HEK293 (cell line): ENCODE measurements at regions not wholly inside any gene's neighbourhood (a gene's known extent, or its start where the extent isn't known, plus 50 kb on each side); places are given as distances from the start of the nearest gene placed in this dataset.
A peak's percentile ranks its signal among the peaks of the same experiment; 100 is the strongest.

Source experiments
- AEBP2 ChIP-seq: fragments of 450-650 bp; formaldehyde crosslinking; IDR thresholded peaks from 2 replicates; pipeline ENCODE4 v1.5.1; 2016; ENCODE audit warnings: missing biosample characterization, missing genetic modification characterization, borderline replicate concordance
- GLIS2 ChIP-seq: fragments of 450-650 bp; formaldehyde crosslinking; IDR thresholded peaks from 2 replicates; pipeline ENCODE4 v1.5.1; 2016; ENCODE audit warnings: missing biosample characterization, missing genetic modification characterization
- HIC1 ChIP-seq: fragments of 450-650 bp; formaldehyde crosslinking; IDR thresholded peaks from 2 replicates; pipeline ENCODE4 v1.5.1; 2016; ENCODE audit warnings: missing biosample characterization, missing genetic modification characterization
- HOXC10 ChIP-seq: sonication (generic); formaldehyde crosslinking; IDR thresholded peaks from 2 replicates; pipeline ENCODE4 v1.8.1; 2023; ENCODE audit warnings: mild to moderate bottlenecking, missing genetic modification reagents
- IKZF3 ChIP-seq: fragments of 450-650 bp; IDR thresholded peaks from 2 replicates; pipeline ENCODE4 v1.5.0; 2018; ENCODE audit warnings: missing biosample characterization, mild to moderate bottlenecking, missing genetic modification characterization, moderate library complexity
- PBX3 ChIP-seq: sonication (generic); formaldehyde crosslinking; IDR thresholded peaks from 2 replicates; pipeline ENCODE4 v1.8.1; 2022; ENCODE audit warnings: mild to moderate bottlenecking, moderate library complexity, missing genetic modification reagents
- PRDM1 ChIP-seq: fragments of 450-650 bp; formaldehyde crosslinking; IDR thresholded peaks from 2 replicates; pipeline ENCODE4; 2016; ENCODE audit warnings: missing biosample characterization, missing genetic modification characterization
- SCRT1 ChIP-seq: fragments of 450-650 bp; formaldehyde crosslinking; IDR thresholded peaks from 2 replicates; pipeline ENCODE4 v1.5.1; 2016; ENCODE audit warnings: missing biosample characterization, missing genetic modification characterization, borderline replicate concordance
- SP3 ChIP-seq: fragments of 450-650 bp; formaldehyde crosslinking; IDR thresholded peaks from 2 replicates; pipeline ENCODE4 v1.5.1; 2016; ENCODE audit warnings: missing biosample characterization, missing genetic modification characterization
- TSHZ1 ChIP-seq: fragments of 450-650 bp; formaldehyde crosslinking; IDR thresholded peaks from 2 replicates; pipeline ENCODE4 v1.5.1; 2016; ENCODE audit warnings: missing biosample characterization, missing genetic modification characterization, borderline replicate concordance
- YY1 ChIP-seq: fragments of 450-650 bp; formaldehyde crosslinking; IDR thresholded peaks from 2 replicates; pipeline ENCODE4 v1.5.1; 2018; ENCODE audit warnings: missing biosample characterization, missing genetic modification characterization
- ZBTB10 ChIP-seq: fragments of 450-650 bp; formaldehyde crosslinking; IDR thresholded peaks from 2 replicates; pipeline ENCODE4 v1.5.1; 2016; ENCODE audit warnings: missing biosample characterization, missing genetic modification characterization
- ZBTB7A ChIP-seq: fragments of 450-650 bp; formaldehyde crosslinking; IDR thresholded peaks from 2 replicates; pipeline ENCODE4 v1.5.1; 2016; ENCODE audit warnings: low read depth, missing biosample characterization, missing genetic modification characterization
- ZFHX2 ChIP-seq: fragments of 450-650 bp; formaldehyde crosslinking; conservative IDR thresholded peaks from 2 replicates; pipeline ENCODE4 v1.5.1; 2016; ENCODE audit warnings: missing biosample characterization, missing genetic modification characterization
- ZNF10 ChIP-seq: fragments of 450-650 bp; formaldehyde crosslinking; IDR thresholded peaks from 2 replicates; pipeline ENCODE4 v1.5.1; 2017; ENCODE audit warnings: missing biosample characterization, missing genetic modification characterization
- ZNF174 ChIP-seq: fragments of 450-650 bp; formaldehyde crosslinking; IDR thresholded peaks from 2 replicates; pipeline ENCODE4 v1.5.0; 2017; ENCODE audit warnings: missing biosample characterization, mild to moderate bottlenecking, missing genetic modification characterization
- ZNF311 ChIP-seq: fragments of 450-650 bp; formaldehyde crosslinking; IDR thresholded peaks from 2 replicates; pipeline ENCODE4 v1.5.1; 2017; ENCODE audit warnings: missing biosample characterization, missing genetic modification characterization, borderline replicate concordance
- ZNF341 ChIP-seq: fragments of 450-650 bp; formaldehyde crosslinking; IDR thresholded peaks from 2 replicates; pipeline ENCODE4; 2016; ENCODE audit warnings: low read depth, missing biosample characterization, missing genetic modification characterization
- ZNF391 ChIP-seq: fragments of 450-650 bp; formaldehyde crosslinking; IDR thresholded peaks from 2 replicates; pipeline ENCODE4 v1.5.1; 2016; ENCODE audit warnings: low read depth, missing biosample characterization, missing genetic modification characterization, borderline replicate concordance
- ZNF48 ChIP-seq: fragments of 450-650 bp; formaldehyde crosslinking; IDR thresholded peaks from 2 replicates; pipeline ENCODE4 v1.5.1; 2016; ENCODE audit warnings: missing biosample characterization, missing genetic modification characterization
- ZNF549 ChIP-seq: fragments of 450-650 bp; IDR thresholded peaks from 2 replicates; pipeline ENCODE4 v1.5.1; 2018; ENCODE audit warnings: missing biosample characterization, missing genetic modification characterization, mild to moderate bottlenecking, inconsistent platforms, moderate library complexity
- ZNF645 ChIP-seq: fragments of 450-650 bp; formaldehyde crosslinking; IDR thresholded peaks from 2 replicates; pipeline ENCODE4; 2016; ENCODE audit warnings: missing biosample characterization, missing genetic modification characterization
- ZNF704 ChIP-seq: fragments of 450-650 bp; formaldehyde crosslinking; IDR thresholded peaks from 2 replicates; pipeline ENCODE4 v1.5.1; 2016; ENCODE audit warnings: missing biosample characterization, missing genetic modification characterization
- ZNF792 ChIP-seq: fragments of 450-650 bp; formaldehyde crosslinking; IDR thresholded peaks from 2 replicates; pipeline ENCODE4 v1.5.1; 2016; ENCODE audit warnings: missing biosample characterization, missing genetic modification characterization
- ZSCAN23 ChIP-seq: fragments of 450-650 bp; formaldehyde crosslinking; IDR thresholded peaks from 2 replicates; pipeline ENCODE4 v1.5.1; 2016; ENCODE audit warnings: missing biosample characterization, missing genetic modification characterization

- TF ChIP-seq HOXC10: no peak
- no peak for TF ChIP-seq ZNF645 (tag by site-specific recombination)
- TF ChIP-seq AEBP2: no peak
- peak; percentile 94; the same call in 1 of the 2 replicates for TF ChIP-seq ZNF391 (tag by site-specific recombination)
- peak; percentile 88 for TF ChIP-seq ZSCAN23 (tag by site-specific recombination)
- TF ChIP-seq GLIS2 (tag by site-specific recombination): no peak
- no peak for TF ChIP-seq HIC1 (tag by site-specific recombination)
- no peak for TF ChIP-seq SCRT1 (tag by site-specific recombination)
- TF ChIP-seq ZNF792 (tag by site-specific recombination): no peak
- TF ChIP-seq ZFHX2 (tag by site-specific recombination): no peak
- no peak for TF ChIP-seq PRDM1 (tag by site-specific recombination)
- no peak for TF ChIP-seq ZBTB10 (tag by site-specific recombination)
- TF ChIP-seq ZBTB7A (tag by site-specific recombination): no peak
- no peak; the same call in 1 of the 2 replicates for TF ChIP-seq YY1
- no peak for TF ChIP-seq PBX3
- no peak for TF ChIP-seq ZNF48 (tag by site-specific recombination)
- no peak for TF ChIP-seq ZNF549 (tag by site-specific recombination)
- no peak for TF ChIP-seq ZNF311 (tag by site-specific recombination)
- TF ChIP-seq TSHZ1 (tag by site-specific recombination): peak; percentile 95
- peak; percentile 100 for TF ChIP-seq IKZF3
- no peak for TF ChIP-seq ZNF174
- TF ChIP-seq SP3 (tag by site-specific recombination): peak; percentile 44; the same call in 1 of the 2 replicates
- TF ChIP-seq ZNF704 (tag by site-specific recombination): no peak
- 0 out of 2 replicates have a peak, but pooled peaks have one; percentile 51 for TF ChIP-seq ZNF10
- no peak for TF ChIP-seq ZNF341 (tag by site-specific recombination)
Measured at GRCh38 chr5:125326150-125326510, 579.7 kb upstream of the ZNF608 start (continued).
